BLaER1 (cell line): ENCODE measurements at regions not wholly inside any gene's neighbourhood (a gene's known extent, or its start where the extent isn't known, plus 50 kb on each side); places are given as distances from the start of the nearest gene placed in this dataset.

ENCODE experiments used
- H3K27ac ChIP-seq: shearing (Covaris generic); formaldehyde crosslinking; 2 replicates; pipeline ENCODE4 v1.8.1; 2022
- H3K27me3 ChIP-seq: shearing (Covaris generic); formaldehyde crosslinking; 2 replicates; pipeline ENCODE4 v1.8.1; 2022
- H3K36me3 ChIP-seq: shearing (Covaris generic); formaldehyde crosslinking; 2 replicates; pipeline ENCODE4 v1.8.1; 2022
- H3K4me1 ChIP-seq: shearing (Covaris generic); formaldehyde crosslinking; 2 replicates; pipeline ENCODE4 v1.8.1; 2022
- H3K4me2 ChIP-seq: shearing (Covaris generic); formaldehyde crosslinking; 2 replicates; pipeline ENCODE4 v1.8.1; 2022
- H3K4me3 ChIP-seq: shearing (Covaris generic); formaldehyde crosslinking; 2 replicates; pipeline ENCODE4 v1.8.1; 2022
- H3K9ac ChIP-seq: shearing (Covaris generic); formaldehyde crosslinking; 2 replicates; pipeline ENCODE4 v1.8.1; 2022
- H3K9me3 ChIP-seq: shearing (Covaris generic); formaldehyde crosslinking; 2 replicates; pipeline ENCODE4 v1.8.1; 2022
- H4K20me1 ChIP-seq: shearing (Covaris generic); formaldehyde crosslinking; 2 replicates; pipeline ENCODE4 v1.8.1; 2022
- Cebpa-rat ChIP-seq: shearing (Covaris generic); IDR thresholded peaks from 2 replicates; pipeline ENCODE4 v1.8.1; 2022

DNA sequence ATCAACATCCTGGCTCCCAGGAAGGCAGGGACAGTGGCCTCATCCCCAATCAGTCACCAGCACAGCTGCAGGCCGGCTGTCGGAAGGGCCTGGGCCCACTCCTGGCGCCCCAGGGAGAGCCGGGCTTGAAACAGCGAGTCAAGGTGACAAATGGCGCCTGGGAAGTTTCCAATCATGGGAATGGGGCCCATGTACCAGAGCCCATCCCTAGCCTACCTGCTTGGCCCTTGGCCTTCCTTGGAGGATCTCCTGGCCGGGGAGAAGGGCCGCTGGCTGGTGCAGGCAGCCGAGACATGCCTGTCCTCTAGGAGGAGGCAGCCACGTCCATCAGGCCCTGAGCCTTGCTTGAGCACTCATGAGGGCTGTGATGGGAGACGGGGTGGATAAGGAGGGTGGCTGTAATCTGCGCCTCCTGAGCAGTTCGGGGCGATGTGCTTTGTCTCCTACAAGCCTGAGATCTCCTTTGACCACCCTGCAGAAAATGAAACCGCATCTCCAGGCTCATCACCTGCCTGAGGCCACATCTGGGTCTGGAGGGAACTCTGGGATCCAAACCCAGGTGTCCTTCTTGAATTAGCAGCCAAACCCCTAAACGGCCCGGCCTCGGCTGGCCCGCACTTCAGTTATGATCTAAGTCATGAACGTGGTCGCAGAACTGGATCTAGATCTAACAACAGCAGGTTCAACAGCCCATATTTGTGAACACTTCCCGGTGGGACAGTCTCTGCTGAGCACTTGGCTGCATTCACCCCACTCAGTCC is 862.0 kb downstream of the TBC1D22A start:
- no peak overlapping the region for H3K4me2 ChIP-seq
- H3K36me3 ChIP-seq = no peaks in the 10 kb centered on the region
- no peak overlapping the region for H3K4me3 ChIP-seq
- no peak overlapping the region for H3K9ac ChIP-seq
- no peak overlapping the region for H3K27ac ChIP-seq
- no peak for TF ChIP-seq Cebpa-rat
- H3K9me3 ChIP-seq = no peaks in the 10 kb centered on the region
- no peaks in the 10 kb centered on the region for H3K4me1 ChIP-seq
- H3K27me3 ChIP-seq = no peaks in the 10 kb centered on the region
- no peaks in the 10 kb centered on the region for H4K20me1 ChIP-seq

DNA sequence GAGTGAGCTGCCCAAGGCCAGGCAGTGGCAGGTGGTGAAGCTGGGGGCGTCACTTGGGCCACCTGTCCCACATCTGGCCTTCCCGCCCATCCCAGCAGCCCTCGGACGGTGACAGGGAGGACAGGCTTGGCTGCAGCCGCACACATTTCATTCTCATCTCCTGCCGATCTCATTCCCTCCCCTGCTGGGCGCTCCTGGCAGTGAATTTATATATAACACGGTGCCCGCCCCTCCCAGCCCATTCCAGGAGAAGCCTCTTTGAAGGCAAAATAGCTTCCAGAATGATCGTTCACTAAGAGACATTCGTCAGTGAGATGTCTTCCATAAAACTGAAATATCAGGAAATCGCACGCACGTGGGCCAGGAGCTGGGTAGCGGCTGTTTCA is 861.3 kb downstream of the TBC1D22A start:
- no peak overlapping the region for H3K4me3 ChIP-seq
- no peaks in the 10 kb centered on the region for H3K36me3 ChIP-seq
- no peak for TF ChIP-seq Cebpa-rat
- H3K27me3 ChIP-seq = no peaks in the 10 kb centered on the region
- H3K27ac ChIP-seq = no peak overlapping the region
- H3K4me1 ChIP-seq = no peaks in the 10 kb centered on the region
- no peaks in the 10 kb centered on the region for H3K9me3 ChIP-seq
- H4K20me1 ChIP-seq = no peaks in the 10 kb centered on the region
- no peak overlapping the region for H3K4me2 ChIP-seq
- H3K9ac ChIP-seq = no peak overlapping the region

DNA sequence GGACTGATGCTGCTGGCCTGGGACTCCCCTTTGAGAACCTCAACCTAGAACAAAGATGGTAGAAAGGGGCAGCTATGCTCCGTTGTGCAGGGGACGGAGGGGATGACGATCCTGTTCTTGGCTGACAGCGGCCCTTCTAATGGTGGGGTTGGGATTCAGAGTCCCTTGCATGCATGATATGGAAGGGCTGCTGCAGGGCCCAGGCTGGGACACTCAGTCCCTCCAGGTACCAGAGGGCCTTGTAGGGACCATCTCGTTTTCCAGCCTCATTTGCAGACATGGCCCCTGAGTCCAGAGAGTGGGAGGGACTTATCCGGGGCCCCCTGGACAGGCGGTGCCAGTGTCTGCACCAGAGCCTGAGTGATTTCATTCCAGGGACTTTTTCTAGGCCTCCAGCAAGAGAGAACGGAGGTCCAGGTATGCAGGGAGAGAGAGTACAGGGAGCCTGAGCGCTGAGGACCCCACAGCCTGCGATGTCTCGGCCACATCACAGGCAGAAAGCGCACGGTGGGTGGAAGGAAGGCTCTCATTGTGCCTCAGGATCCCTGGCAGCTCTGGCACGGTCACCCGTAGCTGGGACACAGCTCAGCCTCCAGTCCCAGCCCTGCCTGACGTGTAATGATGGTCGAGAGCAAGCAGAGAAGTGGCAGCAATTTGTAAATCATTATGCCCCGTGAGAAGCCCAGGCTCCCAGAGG is 860.8 kb downstream of the TBC1D22A start:
- TF ChIP-seq Cebpa-rat = no peak
- H3K9ac ChIP-seq = no peak overlapping the region
- no peaks in the 10 kb centered on the region for H3K27me3 ChIP-seq
- no peak overlapping the region for H3K4me3 ChIP-seq
- H3K4me2 ChIP-seq = no peak overlapping the region
- no peaks in the 10 kb centered on the region for H3K36me3 ChIP-seq
- no peaks in the 10 kb centered on the region for H3K4me1 ChIP-seq
- H3K9me3 ChIP-seq = no peaks in the 10 kb centered on the region
- H4K20me1 ChIP-seq = no peaks in the 10 kb centered on the region
- no peak overlapping the region for H3K27ac ChIP-seq

DNA sequence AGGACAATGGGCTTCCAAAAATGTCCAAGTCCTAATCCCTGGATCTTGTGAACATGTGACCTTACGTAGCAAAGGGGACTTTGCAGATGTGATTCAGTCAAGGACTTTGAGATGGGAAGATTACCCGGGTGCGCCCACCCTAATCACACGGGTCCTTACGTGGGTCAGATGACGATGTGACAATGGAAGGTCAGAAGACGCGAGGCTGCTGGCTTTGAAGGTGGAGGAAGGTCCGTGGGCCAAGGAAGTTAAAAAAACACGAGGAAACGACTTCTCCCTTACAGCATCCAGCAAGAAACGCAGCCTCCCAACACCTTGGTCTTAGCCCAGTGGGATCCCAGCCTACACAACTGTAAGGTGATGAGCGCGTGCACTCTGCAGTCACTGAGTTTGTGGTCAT is 860.1 kb downstream of the TBC1D22A start:
- no peak for TF ChIP-seq Cebpa-rat
- Histone ChIP-seq H3K27me3 (no peaks in the 10 kb centered on the region), H3K4me1 (no peaks in the 10 kb centered on the region), H4K20me1 (no peaks in the 10 kb centered on the region), H3K4me3 (no peak overlapping the region), H3K36me3 (no peaks in the 10 kb centered on the region), H3K4me2 (no peak overlapping the region), H3K9me3 (no peaks in the 10 kb centered on the region), H3K9ac (no peak overlapping the region), H3K27ac (no peak overlapping the region)

DNA sequence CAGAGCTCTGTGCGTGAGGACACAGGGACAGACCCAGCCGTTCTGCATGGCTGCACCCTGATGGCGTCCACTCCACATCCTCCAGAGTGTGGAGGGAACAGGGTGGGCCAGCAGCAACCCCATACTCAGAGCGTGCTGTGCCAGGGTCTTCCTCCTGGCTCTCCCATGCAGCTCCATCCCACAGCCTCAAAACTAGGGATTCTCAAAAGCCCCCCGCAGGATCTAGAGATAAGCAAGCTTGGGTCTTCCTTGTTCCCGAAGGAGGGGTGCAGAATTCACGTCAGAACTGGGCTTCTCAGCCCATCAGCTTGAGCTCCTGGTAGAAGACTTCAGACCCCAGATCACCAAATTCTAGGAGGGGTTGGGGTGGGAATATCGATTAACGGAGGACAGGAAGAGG is 858.8 kb downstream of the TBC1D22A start:
- Histone ChIP-seq H3K27me3 (no peaks in the 10 kb centered on the region), H3K4me1 (peaks cover 1% of the 10 kb centered on the region; the same call in 1 of the 2 replicates), H3K9ac (no peak overlapping the region), H3K36me3 (no peaks in the 10 kb centered on the region), H3K4me2 (no peak overlapping the region), H3K27ac (no peak overlapping the region), H3K9me3 (no peaks in the 10 kb centered on the region), H4K20me1 (no peaks in the 10 kb centered on the region), H3K4me3 (no peak overlapping the region)
- no peak for TF ChIP-seq Cebpa-rat

DNA sequence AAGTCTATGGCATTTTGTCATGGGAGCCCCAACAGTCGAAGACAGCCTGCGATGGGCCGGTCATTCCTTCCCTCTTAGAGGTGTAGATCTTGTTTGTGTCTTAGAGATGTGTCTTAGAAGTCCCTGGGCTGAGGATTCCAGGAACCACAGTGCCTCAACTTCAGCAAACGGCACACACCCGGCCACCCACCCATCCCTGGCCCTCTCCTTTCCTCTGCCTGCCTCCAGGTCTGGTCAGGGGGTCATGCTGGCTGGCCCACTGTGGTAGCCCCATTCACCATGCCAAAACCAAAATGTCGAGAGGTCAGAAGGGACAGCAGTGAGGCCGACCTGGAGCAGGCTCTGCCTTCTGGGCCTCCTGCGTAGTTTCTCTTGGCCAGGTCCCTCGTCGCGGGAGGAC is 857.9 kb downstream of the TBC1D22A start:
- Histone ChIP-seq H3K27ac (no peak overlapping the region), H3K9ac (no peak overlapping the region), H3K9me3 (no peaks in the 10 kb centered on the region), H3K27me3 (no peaks in the 10 kb centered on the region), H3K4me2 (no peak overlapping the region), H3K4me1 (peaks cover 10% of the 10 kb centered on the region), H4K20me1 (no peaks in the 10 kb centered on the region), H3K4me3 (no peak overlapping the region), H3K36me3 (no peaks in the 10 kb centered on the region)
- no peak for TF ChIP-seq Cebpa-rat

DNA sequence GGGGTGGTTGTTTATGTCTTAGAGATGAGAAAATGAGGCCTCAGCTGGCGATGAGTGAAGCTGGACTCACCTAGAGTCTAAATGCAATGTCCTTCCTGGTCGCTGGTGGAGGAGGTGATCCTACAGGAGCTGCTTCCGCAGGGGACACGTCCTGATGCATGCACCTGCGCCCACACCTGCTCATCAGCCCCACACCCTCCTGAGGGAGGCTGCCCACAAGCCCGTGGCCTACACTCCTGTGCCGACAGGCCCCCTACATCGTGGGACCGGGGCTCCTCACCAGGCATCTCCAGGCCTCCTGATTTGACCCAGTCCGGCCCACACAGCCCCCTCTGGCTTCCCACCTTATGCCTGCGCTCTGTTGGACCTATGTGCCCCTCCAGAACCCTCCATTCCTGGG is 857.2 kb downstream of the TBC1D22A start:
- Histone ChIP-seq H3K4me3 (no peak overlapping the region), H3K27ac (no peak overlapping the region), H3K27me3 (no peaks in the 10 kb centered on the region), H3K9ac (no peak overlapping the region), H4K20me1 (no peaks in the 10 kb centered on the region), H3K4me2 (no peak overlapping the region), H3K4me1 (peaks cover 11% of the 10 kb centered on the region), H3K9me3 (no peaks in the 10 kb centered on the region), H3K36me3 (no peaks in the 10 kb centered on the region)
- no peak for TF ChIP-seq Cebpa-rat

DNA sequence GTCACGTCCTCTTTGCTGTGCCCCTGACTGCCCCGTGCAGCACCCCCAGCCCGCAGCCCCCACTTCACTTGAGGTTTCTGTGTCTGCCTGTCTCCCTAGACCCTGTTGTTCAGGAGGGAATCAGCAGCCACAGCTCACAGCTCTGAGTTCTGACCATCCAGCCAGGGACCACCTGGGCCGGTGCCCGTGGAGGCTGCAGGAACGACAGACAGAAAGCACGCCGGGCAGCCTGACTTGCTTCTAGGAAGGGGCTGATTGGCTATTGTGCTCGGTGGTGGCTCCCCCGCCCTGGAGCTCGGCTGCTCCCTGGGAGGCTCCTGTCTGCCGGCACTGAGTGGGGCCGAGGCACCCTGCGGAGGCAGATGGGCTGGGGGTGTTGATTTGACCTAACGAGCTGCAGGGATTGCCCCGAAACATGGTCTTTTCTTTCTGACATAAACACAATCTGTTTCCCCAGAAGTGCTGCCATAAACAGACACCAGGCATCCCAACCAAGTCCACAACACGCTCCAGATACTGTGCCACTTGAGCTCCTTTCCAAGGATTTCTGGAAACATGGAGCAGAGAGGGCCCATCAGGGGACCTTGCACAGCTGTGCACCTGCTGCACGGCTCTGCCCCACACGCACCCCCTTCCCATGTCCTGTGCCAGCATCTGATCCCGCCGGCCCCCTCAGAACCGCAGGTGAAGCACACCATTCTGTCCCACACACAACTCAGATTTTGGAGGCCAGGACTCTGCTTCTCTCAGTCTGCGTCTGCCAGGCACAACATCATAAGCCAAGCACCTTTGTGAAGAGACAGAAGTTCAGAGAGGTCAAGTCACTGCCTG is 855.9 kb downstream of the TBC1D22A start:
- H3K9me3 ChIP-seq = no peaks in the 10 kb centered on the region
- peaks cover 15% of the 10 kb centered on the region for H3K4me1 ChIP-seq
- no peak overlapping the region for H3K4me3 ChIP-seq
- no peak overlapping the region for H3K4me2 ChIP-seq
- H3K27me3 ChIP-seq = no peaks in the 10 kb centered on the region
- no peak overlapping the region for H3K27ac ChIP-seq
- no peaks in the 10 kb centered on the region for H3K36me3 ChIP-seq
- H4K20me1 ChIP-seq = no peaks in the 10 kb centered on the region
- TF ChIP-seq Cebpa-rat = no peak
- no peak overlapping the region for H3K9ac ChIP-seq

DNA sequence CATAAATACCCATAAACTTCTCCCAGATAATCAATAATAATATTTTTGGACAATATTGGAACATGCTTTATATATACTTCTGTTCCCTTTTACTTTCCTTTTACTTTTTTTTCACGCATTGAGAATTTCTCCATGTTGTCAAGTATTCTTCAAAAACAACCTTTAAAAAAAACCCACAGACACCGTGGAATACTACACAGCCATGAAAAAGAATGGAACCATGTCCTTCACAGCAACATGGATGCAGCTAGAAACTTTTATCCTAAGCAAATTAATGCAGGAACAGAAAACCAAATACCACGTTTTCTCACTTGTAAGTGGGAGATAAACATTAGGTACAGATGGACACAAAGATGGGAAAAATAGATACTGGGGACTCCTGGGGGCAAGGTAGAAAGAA is 854.7 kb downstream of the TBC1D22A start:
- H3K27ac ChIP-seq = no peak overlapping the region
- no peaks in the 10 kb centered on the region for H3K27me3 ChIP-seq
- H3K9me3 ChIP-seq = no peaks in the 10 kb centered on the region
- H3K9ac ChIP-seq = no peak overlapping the region
- no peak overlapping the region for H3K4me3 ChIP-seq
- H3K4me1 ChIP-seq = peaks cover 15% of the 10 kb centered on the region
- no peak for TF ChIP-seq Cebpa-rat
- no peak overlapping the region for H3K4me2 ChIP-seq
- H3K36me3 ChIP-seq = no peaks in the 10 kb centered on the region
- no peaks in the 10 kb centered on the region for H4K20me1 ChIP-seq
